ENCODE measurements at regions not wholly inside any gene's neighbourhood (a gene's known extent, or its start where the extent isn't known, plus 50 kb on each side); places are given as distances from the start of the nearest gene placed in this dataset.

DNA sequence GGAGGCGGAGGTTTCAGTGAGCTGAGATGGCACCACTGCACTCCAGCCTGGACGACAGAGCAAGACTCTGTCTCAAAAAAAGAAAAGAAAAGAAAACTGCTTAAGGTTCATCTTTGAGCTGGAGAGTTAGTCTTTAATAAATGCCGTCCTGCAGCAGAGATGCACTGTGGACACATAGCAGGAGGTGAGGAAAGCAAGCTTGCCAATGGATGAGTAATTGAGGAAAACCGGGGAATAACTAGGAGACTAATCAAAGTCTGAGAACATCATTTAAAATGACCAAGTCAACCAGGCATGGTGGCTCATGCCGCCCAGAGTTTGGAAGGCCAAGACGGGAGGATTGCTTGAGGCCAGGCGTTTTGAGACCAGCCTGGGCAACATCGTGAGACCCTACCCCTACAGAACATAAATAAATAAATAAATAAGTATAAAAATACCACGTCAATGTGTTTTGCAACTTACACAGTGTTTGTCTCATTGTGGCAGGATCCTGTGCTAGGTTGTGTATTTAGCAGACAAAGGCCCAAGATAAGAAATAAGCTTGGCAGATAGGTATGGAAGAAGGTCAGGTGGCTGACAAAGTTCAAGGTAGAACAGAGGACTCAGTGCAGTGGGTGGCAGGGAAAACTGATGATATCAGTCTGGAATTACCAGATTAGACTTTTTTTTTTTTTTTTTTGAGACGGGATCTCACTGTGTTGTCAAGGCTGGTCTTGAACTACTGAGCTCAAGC lies 115.7 kb upstream of the KMT2C start:
- TF ChIP-seq, protein P1, sequence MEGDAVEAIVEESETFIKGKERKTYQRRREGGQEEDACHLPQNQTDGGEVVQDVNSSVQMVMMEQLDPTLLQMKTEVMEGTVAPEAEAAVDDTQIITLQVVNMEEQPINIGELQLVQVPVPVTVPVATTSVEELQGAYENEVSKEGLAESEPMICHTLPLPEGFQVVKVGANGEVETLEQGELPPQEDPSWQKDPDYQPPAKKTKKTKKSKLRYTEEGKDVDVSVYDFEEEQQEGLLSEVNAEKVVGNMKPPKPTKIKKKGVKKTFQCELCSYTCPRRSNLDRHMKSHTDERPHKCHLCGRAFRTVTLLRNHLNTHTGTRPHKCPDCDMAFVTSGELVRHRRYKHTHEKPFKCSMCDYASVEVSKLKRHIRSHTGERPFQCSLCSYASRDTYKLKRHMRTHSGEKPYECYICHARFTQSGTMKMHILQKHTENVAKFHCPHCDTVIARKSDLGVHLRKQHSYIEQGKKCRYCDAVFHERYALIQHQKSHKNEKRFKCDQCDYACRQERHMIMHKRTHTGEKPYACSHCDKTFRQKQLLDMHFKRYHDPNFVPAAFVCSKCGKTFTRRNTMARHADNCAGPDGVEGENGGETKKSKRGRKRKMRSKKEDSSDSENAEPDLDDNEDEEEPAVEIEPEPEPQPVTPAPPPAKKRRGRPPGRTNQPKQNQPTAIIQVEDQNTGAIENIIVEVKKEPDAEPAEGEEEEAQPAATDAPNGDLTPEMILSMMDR (IDR thresholded peaks at IDR 0.05 in 4 of 5, conservative IDR thresholded peaks at IDR 0.05 in 1 of 5) = no peak
- no peak for TF ChIP-seq POLR2A (IDR thresholded peaks at IDR 0.05)
